ENCODE measurements at regions not wholly inside any gene's neighbourhood (a gene's known extent, or its start where the extent isn't known, plus 50 kb on each side); places are given as distances from the start of the nearest gene placed in this dataset.
A peak's percentile ranks its signal among the peaks of the same experiment; 100 is the strongest.
"Not testable (repeated sequence)": the region's sequence is repeated elsewhere in the genome, so short reads cannot be mapped to it uniquely, and the experiment has no call there.

- in situ Hi-C loops (cut with HindIII; ENCODE audit: low pct_unique_long_range_greater_than_20kb, low sequenced_read_pairs): no loop called here
- peak; percentile 42 for DNase-seq (ENCODE audit: low read depth, low spot score)
These were observed 634.1 kb downstream of the FSCB start for GRCh38 chr14:43872752-43873655.

GRCh38 chr14:43872222-43872621 is 634.9 kb downstream of the FSCB start:
- in situ Hi-C loops (cut with HindIII; ENCODE audit: low pct_unique_long_range_greater_than_20kb, low sequenced_read_pairs): no loop called here
- DNase-seq (ENCODE audit: low read depth, low spot score): no peak

GRCh38 chr14:43858981-43859380 is 648.1 kb downstream of the FSCB start:
- in situ Hi-C loops (cut with HindIII; ENCODE audit: low pct_unique_long_range_greater_than_20kb, low sequenced_read_pairs): no loop called here
- DNase-seq (ENCODE audit: low read depth, low spot score): no peak

GRCh38 chr14:43855556-43855955 is 651.5 kb downstream of the FSCB start:
- in situ Hi-C loops (cut with HindIII; ENCODE audit: low pct_unique_long_range_greater_than_20kb, low sequenced_read_pairs): no loop called here
- no peak for DNase-seq (ENCODE audit: low read depth, low spot score)

- in situ Hi-C loops (cut with HindIII; ENCODE audit: low pct_unique_long_range_greater_than_20kb, low sequenced_read_pairs): no loop called here
- DNase-seq (ENCODE audit: low read depth, low spot score): no peak
These were observed 653.5 kb downstream of the FSCB start for GRCh38 chr14:43853541-43853940.

GRCh38 chr14:43803076-43803689 is 703.9 kb downstream of the FSCB start:
- DNase-seq (ENCODE audit: low read depth, low spot score): no peak
- in situ Hi-C loops (cut with HindIII; ENCODE audit: low pct_unique_long_range_greater_than_20kb, low sequenced_read_pairs): no loop called here

- in situ Hi-C loops (cut with HindIII; ENCODE audit: low pct_unique_long_range_greater_than_20kb, low sequenced_read_pairs): no loop called here
- DNase-seq (ENCODE audit: low read depth, low spot score): peak; percentile 47
These were observed 711.4 kb downstream of the FSCB start for GRCh38 chr14:43795600-43796228.

- no peak for DNase-seq (ENCODE audit: low read depth, low spot score)
- in situ Hi-C loops (cut with HindIII; ENCODE audit: low pct_unique_long_range_greater_than_20kb, low sequenced_read_pairs): no loop called here
These were observed 713.5 kb downstream of the FSCB start for GRCh38 chr14:43793579-43793978.

GRCh38 chr14:43792980-43793379 is 714.1 kb downstream of the FSCB start:
- DNase-seq (ENCODE audit: low read depth, low spot score): no peak
- in situ Hi-C loops (cut with HindIII; ENCODE audit: low pct_unique_long_range_greater_than_20kb, low sequenced_read_pairs): no loop called here

GRCh38 chr14:43790681-43791080 is 716.4 kb downstream of the FSCB start:
- DNase-seq (ENCODE audit: low read depth, low spot score): no peak
- in situ Hi-C loops (cut with HindIII; ENCODE audit: low pct_unique_long_range_greater_than_20kb, low sequenced_read_pairs): no loop called here

GRCh38 chr14:43789458-43789857 is 717.6 kb downstream of the FSCB start:
- in situ Hi-C loops (cut with HindIII; ENCODE audit: low pct_unique_long_range_greater_than_20kb, low sequenced_read_pairs): no loop called here
- DNase-seq (ENCODE audit: low read depth, low spot score): no peak

- no peak for DNase-seq (ENCODE audit: low read depth, low spot score)
- in situ Hi-C loops (cut with HindIII; ENCODE audit: low pct_unique_long_range_greater_than_20kb, low sequenced_read_pairs): no loop called here
These were observed 720.9 kb downstream of the FSCB start for GRCh38 chr14:43786066-43786762.

- in situ Hi-C loops (cut with HindIII; ENCODE audit: low pct_unique_long_range_greater_than_20kb, low sequenced_read_pairs); DNase-seq (ENCODE audit: low read depth, low spot score): not testable (repeated sequence)
These were observed 722.7 kb downstream of the FSCB start for GRCh38 chr14:43784432-43784831.

GRCh38 chr14:43778937-43779639 is 728.0 kb downstream of the FSCB start:
- DNase-seq (ENCODE audit: low read depth, low spot score): peak; percentile 79
- in situ Hi-C loops (cut with HindIII; ENCODE audit: low pct_unique_long_range_greater_than_20kb, low sequenced_read_pairs): no loop called here

- in situ Hi-C loops (cut with HindIII; ENCODE audit: low pct_unique_long_range_greater_than_20kb, low sequenced_read_pairs): no loop called here
- no peak for DNase-seq (ENCODE audit: low read depth, low spot score)
These were observed 728.5 kb downstream of the FSCB start for GRCh38 chr14:43778570-43778936.

GRCh38 chr14:43765474-43765873 is 741.6 kb downstream of the FSCB start:
- in situ Hi-C loops (cut with HindIII; ENCODE audit: low pct_unique_long_range_greater_than_20kb, low sequenced_read_pairs): no loop called here
- DNase-seq (ENCODE audit: low read depth, low spot score): no peak

- in situ Hi-C loops (cut with HindIII; ENCODE audit: low pct_unique_long_range_greater_than_20kb, low sequenced_read_pairs): no loop called here
- DNase-seq (ENCODE audit: low read depth, low spot score): no peak
These were observed 742.6 kb downstream of the FSCB start for GRCh38 chr14:43764433-43764832.

GRCh38 chr14:43755707-43756106 is 751.4 kb downstream of the FSCB start:
- in situ Hi-C loops (cut with HindIII; ENCODE audit: low pct_unique_long_range_greater_than_20kb, low sequenced_read_pairs): no loop called here
- no peak for DNase-seq (ENCODE audit: low read depth, low spot score)

Data from SK-MEL-5 (cell line).